PFSK-1 (cell line): ENCODE measurements at regions not wholly inside any gene's neighbourhood (a gene's known extent, or its start where the extent isn't known, plus 50 kb on each side); places are given as distances from the start of the nearest gene placed in this dataset.

Experiments
- FOXP2 ChIP-seq: optimal IDR thresholded peaks from 2 replicates; pipeline ENCODE3; 2011; ENCODE audit warnings: borderline replicate concordance, control low read depth, inconsistent platforms; ENCODE audit not compliant: insufficient read depth; ENCODE audit errors: extremely low read length, extremely low read depth
- POLR2AphosphoS5 ChIP-seq: IDR thresholded peaks from 2 replicates; pipeline ENCODE4 v1.6.1; 2012; ENCODE audit warnings: low read depth, mild to moderate bottlenecking, control low read depth, low read length, moderate library complexity
- REST ChIP-seq, 2 experiments: IDR thresholded peaks; 2 replicates each; pipeline versions ENCODE4 v1.6.1 to v1.8.0; 2011 to 2012; ENCODE audit warnings: low read depth in 2 of 2, low read length in 2 of 2, control low read depth in 1 of 2, inconsistent platforms in 1 of 2, mild to moderate bottlenecking in 1 of 2, moderate library complexity in 1 of 2; ENCODE audit not compliant: insufficient read depth in 1 of 2
- SIN3A ChIP-seq: IDR thresholded peaks from 2 replicates; pipeline ENCODE4 v1.6.1; 2012; ENCODE audit warnings: mild to moderate bottlenecking, low read length, moderate library complexity, borderline replicate concordance; ENCODE audit not compliant: insufficient read depth
- TAF1 ChIP-seq: IDR thresholded peaks from 2 replicates; pipeline ENCODE4 v1.6.1; 2012; ENCODE audit warnings: low read length, control low read depth, borderline replicate concordance; ENCODE audit not compliant: insufficient read depth

- TF ChIP-seq REST (IDR thresholded peaks at IDR 0.05; ENCODE audit: insufficient read depth in 1 of 2, low read depth in 2 of 2, low read length in 2 of 2), result no peak
- no peak for TF ChIP-seq SIN3A
- no peak for TF ChIP-seq POLR2AphosphoS5
- no peak for TF ChIP-seq TAF1
- TF ChIP-seq FOXP2, result no peak
These were observed 227.3 kb upstream of the TENM3 start for GRCh38 chr4:182015893-182016292.

- TF ChIP-seq FOXP2, result no peak
- TF ChIP-seq REST (IDR thresholded peaks at IDR 0.05; ENCODE audit: insufficient read depth in 1 of 2, low read depth in 2 of 2, low read length in 2 of 2), result no peak
- TF ChIP-seq TAF1, result no peak
- no peak for TF ChIP-seq POLR2AphosphoS5
- no peak for TF ChIP-seq SIN3A
These were observed 226.2 kb upstream of the TENM3 start for GRCh38 chr4:182017038-182017437.

GRCh38 chr4:182018691-182019090 is 224.5 kb upstream of the TENM3 start:
- TF ChIP-seq REST (IDR thresholded peaks at IDR 0.05; ENCODE audit: insufficient read depth in 1 of 2, low read depth in 2 of 2, low read length in 2 of 2) (no peak), TAF1 (no peak), SIN3A (no peak), POLR2AphosphoS5 (no peak), FOXP2 (no peak)

GRCh38 chr4:182019148-182019652 is 224.0 kb upstream of the TENM3 start:
- no peak for TF ChIP-seq TAF1
- no peak for TF ChIP-seq FOXP2
- TF ChIP-seq REST (IDR thresholded peaks at IDR 0.05; ENCODE audit: insufficient read depth in 1 of 2, low read depth in 2 of 2, low read length in 2 of 2), result no peak
- no peak for TF ChIP-seq POLR2AphosphoS5
- no peak for TF ChIP-seq SIN3A

GRCh38 chr4:182022909-182023308 is 220.3 kb upstream of the TENM3 start:
- TF ChIP-seq SIN3A, result no peak
- TF ChIP-seq REST (IDR thresholded peaks at IDR 0.05; ENCODE audit: insufficient read depth in 1 of 2, low read depth in 2 of 2, low read length in 2 of 2), result no peak
- TF ChIP-seq POLR2AphosphoS5, result no peak
- no peak for TF ChIP-seq TAF1
- no peak for TF ChIP-seq FOXP2
